ENCODE measurements at regions not wholly inside any gene's neighbourhood (a gene's known extent, or its start where the extent isn't known, plus 50 kb on each side); places are given as distances from the start of the nearest gene placed in this dataset.

- H3K27me3 ChIP-seq (ENCODE audit: insufficient read depth in 3 of 3, low read length in 2 of 3), result peaks cover 0 to 25% (median 2%) of the 10 kb centered on the region in 3 donors
- H3K36me3 ChIP-seq (ENCODE audit: insufficient read depth in 1 of 2, low read depth in 1 of 2), result no peaks in the 10 kb centered on the region
Measured at GRCh38 chr22:47279746-47280145, 517.3 kb downstream of the TBC1D22A start.

GRCh38 chr22:47279337-47279736 is 516.9 kb downstream of the TBC1D22A start:
- no peak for DNase-seq
- TF ChIP-seq CTCF (IDR thresholded peaks at IDR 0.05), result no peak
- WGBS, 3 donors, result 68 to 88% (median 74%) methylated on average over 8 of the region's 8 CpGs

More at GRCh38 chr22:47279746-47280145, 517.3 kb downstream of the TBC1D22A start:
- Histone ChIP-seq H3K27ac (no peak overlapping the region), H3K4me1 (no peaks in the 10 kb centered on the region), H3K4me3 (no peak overlapping the region), H3K9me3 (no peaks in the 10 kb centered on the region)
- ATAC-seq (no peak), DNase-seq (no peak)
- WGBS, 3 donors, result 60 to 65% (median 64%) methylated on average over 11 of the region's 11 CpGs
- intact Hi-C loops (cut with DNase I), result no loop called here
- TF ChIP-seq CTCF (IDR thresholded peaks at IDR 0.05), result no peak

GRCh38 chr22:47278655-47279054 is 516.2 kb downstream of the TBC1D22A start:
- no peak overlapping the region for H3K27ac ChIP-seq
- H3K4me1 ChIP-seq, result no peaks in the 10 kb centered on the region
- no peak for ATAC-seq
- H3K9me3 ChIP-seq, result no peaks in the 10 kb centered on the region
- peaks cover 0 to 25% (median 2%) of the 10 kb centered on the region in 3 donors for H3K27me3 ChIP-seq (ENCODE audit: insufficient read depth in 3 of 3, low read length in 2 of 3)
- 67 to 75% (median 71%) methylated on average over 12 of the region's 12 CpGs for WGBS, 3 donors
- TF ChIP-seq CTCF (IDR thresholded peaks at IDR 0.05), result no peak
- intact Hi-C loops (cut with DNase I), result no loop called here
- no peak for DNase-seq
- no peak overlapping the region for H3K4me3 ChIP-seq
- H3K36me3 ChIP-seq (ENCODE audit: insufficient read depth in 1 of 2, low read depth in 1 of 2), result no peaks in the 10 kb centered on the region

More at GRCh38 chr22:47279337-47279736, 516.9 kb downstream of the TBC1D22A start:
- H3K9me3 ChIP-seq, result no peaks in the 10 kb centered on the region
- H3K27ac ChIP-seq, result no peak overlapping the region
- H3K4me1 ChIP-seq, result no peaks in the 10 kb centered on the region
- no peak overlapping the region for H3K4me3 ChIP-seq
- no peak for ATAC-seq
- H3K36me3 ChIP-seq (ENCODE audit: insufficient read depth in 1 of 2, low read depth in 1 of 2), result no peaks in the 10 kb centered on the region
- intact Hi-C loops (cut with DNase I), result no loop called here
- peaks cover 0 to 25% (median 2%) of the 10 kb centered on the region in 3 donors for H3K27me3 ChIP-seq (ENCODE audit: insufficient read depth in 3 of 3, low read length in 2 of 3)

GRCh38 chr22:47277531-47277930 is 515.1 kb downstream of the TBC1D22A start:
- Histone ChIP-seq H3K4me3 (no peak overlapping the region), H3K36me3 (ENCODE audit: insufficient read depth in 1 of 2, low read depth in 1 of 2) (no peaks in the 10 kb centered on the region), H3K4me1 (no peaks in the 10 kb centered on the region), H3K9me3 (no peaks in the 10 kb centered on the region), H3K27ac (no peak overlapping the region), H3K27me3 (ENCODE audit: insufficient read depth in 3 of 3, low read length in 2 of 3) (peaks cover 0 to 25% (median 2%) of the 10 kb centered on the region in 3 donors)
- no peak for TF ChIP-seq CTCF (IDR thresholded peaks at IDR 0.05)
- intact Hi-C loops (cut with DNase I), result no loop called here
- DNase-seq (no peak), ATAC-seq (no peak)
- WGBS, 3 donors, result 83 to 88% (median 85%) methylated on average over 9 of the region's 9 CpGs

- no peak for TF ChIP-seq CTCF (IDR thresholded peaks at IDR 0.05)
- H3K9me3 ChIP-seq, result no peaks in the 10 kb centered on the region
- DNase-seq (no peak), ATAC-seq (no peak)
- H3K4me3 ChIP-seq, result no peak overlapping the region
- no peak overlapping the region for H3K27ac ChIP-seq
- intact Hi-C loops (cut with DNase I), result no loop called here
- peaks cover 0 to 25% (median 2%) of the 10 kb centered on the region in 3 donors for H3K27me3 ChIP-seq (ENCODE audit: insufficient read depth in 3 of 3, low read length in 2 of 3)
- WGBS, 3 donors, result 74 to 78% (median 75%) methylated on average over 13 of the region's 13 CpGs
- no peaks in the 10 kb centered on the region for H3K4me1 ChIP-seq
- no peaks in the 10 kb centered on the region for H3K36me3 ChIP-seq (ENCODE audit: insufficient read depth in 1 of 2, low read depth in 1 of 2)
Measured at GRCh38 chr22:47276991-47277390, 514.5 kb downstream of the TBC1D22A start.

All from psoas muscle (tissue), 7 donors.